Cerebellar cortex (tissue), 1 donor: ENCODE measurements at regions not wholly inside any gene's neighbourhood (a gene's known extent, or its start where the extent isn't known, plus 50 kb on each side); places are given as distances from the start of the nearest gene placed in this dataset.

Source experiments
- DNase-seq: peaks from one replicate; pipeline ENCODE4 v3.0.0-alpha.2; 2015; ENCODE audit warnings: low spot score

DNA sequence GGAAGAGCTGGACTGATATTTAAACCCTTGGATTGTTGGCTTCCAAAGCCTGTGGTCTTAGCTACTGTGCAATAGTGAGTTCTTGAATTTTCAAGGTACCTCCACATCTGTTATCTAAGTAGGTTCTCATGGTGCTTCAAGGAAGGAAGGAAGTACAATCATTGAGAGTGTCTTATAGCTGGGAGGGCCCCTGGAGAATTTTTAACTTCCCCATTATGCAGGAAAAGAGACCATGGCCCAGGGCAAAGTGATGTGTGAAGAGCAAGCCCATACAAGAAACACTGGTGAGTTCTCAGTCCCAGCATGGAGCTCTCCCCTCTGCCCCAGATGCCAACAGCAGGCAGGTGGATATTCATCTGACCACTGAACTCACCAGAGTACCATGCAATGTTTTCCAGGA lies 169.0 kb upstream of the IRX6 start:
- DNase-seq: no peak

DNA sequence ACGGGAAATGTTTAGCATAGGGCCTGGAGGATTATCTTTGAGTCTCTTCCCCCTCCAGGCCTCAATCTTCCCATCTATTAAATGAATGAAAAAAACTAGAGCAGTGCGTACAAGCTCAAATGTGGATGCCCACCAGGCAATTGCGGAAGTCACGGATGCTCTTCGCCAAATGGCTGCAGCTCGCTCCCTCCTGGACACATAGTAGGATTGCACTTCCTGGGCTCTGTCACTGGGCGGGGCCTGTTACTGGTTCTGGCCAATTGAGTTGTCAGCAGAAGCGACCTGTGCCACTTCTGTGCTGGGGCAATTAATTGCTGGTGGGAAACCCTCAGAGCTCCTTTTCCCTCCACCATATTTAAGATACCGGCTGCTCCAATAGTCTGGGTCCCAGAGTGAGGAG lies 168.2 kb upstream of the IRX6 start:
- DNase-seq: no peak

DNA sequence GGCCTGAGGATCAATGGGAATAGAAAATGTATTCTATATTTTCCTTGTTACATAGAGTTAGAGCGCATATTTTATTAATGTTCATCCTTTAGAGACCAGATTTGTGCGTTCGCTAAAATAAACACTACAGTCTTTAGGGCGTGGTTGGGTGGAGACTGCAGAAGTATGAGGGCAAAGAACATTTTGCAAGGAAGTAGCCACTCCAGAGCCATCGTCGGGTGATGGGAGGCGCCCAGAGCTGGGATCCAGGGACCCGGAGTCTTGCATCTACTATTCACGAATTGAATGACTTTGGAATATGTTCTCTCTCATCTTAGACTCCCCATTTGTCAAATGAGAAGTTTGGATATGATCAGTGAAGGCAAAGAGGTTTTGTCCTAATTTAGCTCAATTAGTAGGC lies 154.2 kb upstream of the IRX6 start:
- no peak for DNase-seq

DNA sequence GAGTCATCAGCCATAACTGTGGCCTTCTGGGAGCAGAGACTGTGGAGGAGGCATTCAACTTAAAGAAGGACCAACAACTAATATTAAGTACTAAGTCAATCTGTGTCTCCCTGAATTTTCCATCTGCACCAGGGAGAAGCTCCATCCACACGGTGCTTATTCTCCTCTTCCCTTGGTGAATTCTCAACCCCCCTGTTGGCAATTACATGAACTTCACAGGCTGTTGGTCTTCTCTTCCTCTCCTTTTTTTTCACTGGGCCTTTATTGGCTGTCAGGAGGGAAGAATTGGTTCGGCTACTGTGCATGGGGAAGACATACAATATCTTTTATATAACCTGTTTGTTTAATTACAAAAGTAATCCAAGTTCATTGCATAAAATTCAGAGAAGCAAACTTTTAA lies 152.8 kb upstream of the IRX6 start:
- no peak for DNase-seq

DNA sequence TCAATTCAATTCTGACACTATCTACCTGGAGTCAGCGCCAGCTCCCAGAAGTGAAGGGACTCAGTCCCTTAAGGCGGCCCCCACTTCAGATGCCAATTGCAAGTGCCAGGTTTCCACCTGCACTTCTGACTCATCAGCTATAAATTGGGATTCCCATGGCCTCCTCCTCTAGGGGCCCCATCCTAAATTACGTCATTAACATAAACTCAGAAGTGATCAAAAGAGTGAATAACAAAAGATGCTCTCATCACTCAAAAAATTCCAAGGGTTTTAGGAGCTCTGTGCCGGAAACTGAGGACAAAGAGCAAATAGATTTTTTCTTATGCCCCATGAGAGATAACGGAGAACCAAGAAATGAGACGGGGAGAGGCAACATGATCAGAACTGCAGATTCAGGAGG lies 148.6 kb upstream of the IRX6 start:
- no peak for DNase-seq

DNA sequence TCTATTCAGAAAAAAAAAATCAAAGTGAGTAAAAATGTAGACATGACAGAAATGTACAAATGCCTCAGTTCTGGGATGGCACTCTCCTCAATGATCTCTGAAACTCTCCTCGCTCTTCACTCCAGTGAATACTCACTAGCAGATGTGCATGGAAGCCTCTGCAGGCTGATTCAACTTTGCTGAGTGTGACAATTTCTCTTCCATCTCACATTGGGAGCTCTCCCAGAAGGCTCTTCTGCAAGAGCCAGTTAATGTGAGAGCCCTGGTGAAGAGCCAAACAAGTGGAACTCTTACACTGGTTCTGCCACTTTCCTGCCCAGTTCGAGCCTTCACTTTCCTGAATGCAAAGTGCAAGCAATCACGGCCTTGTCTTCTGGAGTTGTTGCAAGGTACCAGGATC lies 147.1 kb upstream of the IRX6 start:
- no peak for DNase-seq

DNA sequence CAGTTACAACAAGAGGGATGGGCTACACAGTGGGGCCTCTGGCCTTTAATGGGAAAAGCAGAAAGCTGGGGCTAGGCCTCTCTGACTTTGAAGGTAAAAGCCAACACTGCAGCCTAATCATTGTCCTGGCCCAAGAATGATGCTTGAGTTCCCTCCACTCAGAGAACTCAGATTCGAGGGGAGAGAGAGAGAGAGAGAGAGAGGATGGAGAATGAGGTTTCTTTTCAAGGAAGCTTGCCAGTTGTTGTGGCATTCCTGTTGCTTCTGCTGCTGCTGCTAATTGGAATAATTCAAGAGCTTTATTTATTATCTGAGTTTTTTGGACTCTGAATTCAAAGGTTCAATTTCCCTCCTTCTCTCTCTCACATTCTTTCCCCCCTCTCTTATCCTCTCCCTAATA lies 144.6 kb upstream of the IRX6 start:
- no peak for DNase-seq

DNA sequence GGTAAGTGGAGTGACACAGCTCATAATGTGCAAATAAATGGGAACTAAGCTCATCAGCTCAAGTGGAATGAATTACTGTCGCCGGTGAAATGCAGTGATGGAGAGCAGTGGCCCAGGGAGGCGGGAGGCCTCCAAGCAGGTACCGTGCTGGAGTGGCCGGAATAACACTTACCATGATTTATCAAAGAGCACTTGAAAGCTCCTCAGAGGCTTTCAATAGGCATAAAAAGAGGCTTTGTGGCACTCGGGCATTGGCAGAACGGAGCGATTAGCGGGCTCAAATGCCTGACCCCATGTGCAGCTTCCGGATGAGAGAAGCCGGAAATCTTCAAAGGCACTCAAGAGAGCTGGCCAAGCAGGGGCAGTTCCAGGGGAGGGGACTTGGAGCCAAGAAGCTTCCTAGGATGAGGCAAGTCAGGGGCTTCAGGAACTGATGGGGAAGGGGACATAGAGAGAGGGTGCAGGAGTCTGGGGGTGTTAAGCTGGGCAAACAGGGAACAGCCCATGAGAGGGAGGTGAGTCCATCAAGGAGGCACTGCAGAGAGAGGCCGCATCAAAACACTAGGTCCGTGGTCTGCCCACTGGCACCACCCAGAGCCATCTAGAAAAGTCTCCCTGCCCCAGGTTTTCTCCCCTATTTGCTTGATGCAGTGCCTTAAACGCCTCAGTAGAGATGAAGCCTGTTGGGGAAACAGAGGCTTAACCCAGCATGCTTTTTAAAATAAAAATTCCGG lies 144.0 kb upstream of the IRX6 start:
- no peak for DNase-seq

DNA sequence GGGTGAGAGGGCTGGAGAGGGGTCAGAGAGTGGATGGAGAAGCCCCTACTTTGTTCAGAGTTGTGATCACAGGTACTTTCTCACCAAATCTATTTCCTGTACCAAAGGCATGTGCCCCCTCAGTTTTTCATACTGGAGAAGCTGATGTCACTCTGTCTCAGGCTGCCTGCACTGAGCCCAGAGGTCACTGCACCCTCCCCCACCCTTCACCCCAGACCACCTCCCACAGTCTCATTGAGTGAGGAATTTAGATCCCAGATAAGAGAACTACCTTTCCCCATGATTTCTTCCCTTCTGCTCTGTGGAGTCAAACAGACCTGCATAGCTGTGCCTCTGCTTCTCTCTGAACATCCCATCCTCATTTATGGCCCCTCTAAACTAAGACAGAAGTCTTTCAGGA lies 140.0 kb upstream of the IRX6 start:
- no peak for DNase-seq

DNA sequence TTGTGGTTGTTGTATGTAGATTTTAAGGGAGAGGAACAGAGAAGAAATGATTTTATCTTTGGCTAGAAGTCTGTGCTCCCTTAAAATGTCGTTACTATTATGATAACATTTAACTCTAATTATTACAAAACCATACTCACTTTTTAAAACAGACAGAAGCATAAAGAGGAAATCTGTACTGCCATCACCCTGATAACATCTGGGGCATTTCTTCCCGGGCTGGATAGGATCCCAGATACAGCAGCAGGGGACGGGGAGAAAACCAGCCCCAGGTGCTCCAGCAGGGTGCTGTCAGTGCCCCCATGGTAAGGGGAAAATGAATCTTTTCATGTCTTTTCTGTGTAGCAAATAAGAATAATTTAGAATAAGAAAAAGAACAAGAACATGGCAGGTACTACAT lies 139.4 kb upstream of the IRX6 start:
- no peak for DNase-seq

DNA sequence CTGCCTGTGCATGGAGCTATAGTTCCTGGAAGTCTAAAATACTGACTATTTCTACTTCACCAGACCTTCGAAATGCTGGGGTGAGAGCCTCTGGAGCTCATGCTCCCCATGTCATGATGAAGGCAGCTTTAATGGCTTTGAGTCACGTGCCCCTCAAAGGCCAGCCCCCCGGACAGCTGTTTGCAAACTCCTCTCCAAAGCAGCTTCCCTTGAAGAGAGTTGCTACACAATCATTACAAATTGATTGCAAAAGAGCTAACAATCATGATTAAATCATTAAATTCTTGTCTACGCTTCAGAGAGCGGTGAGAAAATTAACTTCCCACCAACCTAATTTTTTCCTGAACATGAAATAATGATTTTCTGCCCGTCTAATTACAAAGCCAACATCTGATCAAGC lies 134.8 kb upstream of the IRX6 start:
- no peak for DNase-seq

DNA sequence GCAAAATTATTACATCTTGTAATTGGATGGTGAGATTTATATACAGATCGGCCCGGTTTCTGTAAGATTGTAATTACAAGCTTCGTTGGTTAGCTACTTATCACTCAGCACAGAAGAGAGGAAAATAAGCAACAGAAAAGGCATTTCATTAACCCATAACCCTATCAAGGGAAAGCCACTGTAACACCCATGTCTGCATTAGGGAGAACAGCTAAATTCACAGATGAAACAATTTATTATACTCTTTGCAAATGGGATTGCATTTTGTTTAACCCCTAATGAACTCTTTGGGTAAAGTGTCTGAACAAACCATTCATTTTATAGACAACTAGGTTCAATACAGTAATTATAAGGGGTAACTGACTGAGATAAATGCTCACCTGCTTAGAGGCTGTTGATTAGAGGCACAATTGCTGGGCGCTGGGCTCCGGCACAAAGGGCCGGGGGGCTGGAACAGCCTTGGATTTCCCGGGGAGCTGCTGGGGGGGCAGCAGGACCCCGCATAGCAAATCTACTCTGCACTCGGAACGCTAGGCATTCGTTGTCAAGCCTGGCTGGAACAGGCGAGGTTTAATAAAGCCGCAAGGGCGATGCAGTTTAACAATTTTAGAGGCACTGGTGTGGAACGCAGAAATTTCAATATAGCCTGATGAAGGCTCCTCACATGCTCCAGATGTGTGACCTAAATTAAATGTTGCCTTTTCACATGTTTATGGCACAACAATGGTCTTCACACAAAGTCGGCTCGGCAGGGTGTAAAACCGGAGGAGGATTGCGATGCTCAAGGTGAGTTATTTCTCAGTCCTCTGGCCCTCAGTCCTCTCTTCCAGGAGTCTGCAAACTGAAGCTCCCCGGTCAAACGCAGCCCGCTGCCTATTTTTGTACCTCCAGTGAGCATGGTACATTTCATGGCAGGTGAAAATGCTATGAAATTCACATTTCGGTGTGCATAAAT lies 134.0 kb upstream of the IRX6 start:
- DNase-seq: no peak

DNA sequence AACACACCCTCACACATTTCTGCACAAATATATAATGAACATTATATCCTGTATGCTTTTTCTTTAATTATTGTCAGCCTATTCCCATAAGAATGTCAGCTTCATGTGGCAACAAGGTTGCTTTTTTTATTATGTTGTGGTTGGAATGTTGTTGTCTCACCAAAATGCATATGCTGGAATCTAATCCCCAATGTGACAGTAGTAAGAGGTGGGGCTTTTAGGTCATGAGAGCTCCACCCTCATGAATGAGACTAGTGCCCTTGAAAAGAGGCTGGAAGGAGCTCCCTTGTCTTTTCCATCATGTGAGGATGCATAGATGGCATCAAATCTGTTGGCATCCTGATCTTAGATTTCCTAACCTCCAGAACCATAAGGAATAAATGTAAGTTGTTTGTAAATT lies 131.3 kb upstream of the IRX6 start:
- no peak for DNase-seq

DNA sequence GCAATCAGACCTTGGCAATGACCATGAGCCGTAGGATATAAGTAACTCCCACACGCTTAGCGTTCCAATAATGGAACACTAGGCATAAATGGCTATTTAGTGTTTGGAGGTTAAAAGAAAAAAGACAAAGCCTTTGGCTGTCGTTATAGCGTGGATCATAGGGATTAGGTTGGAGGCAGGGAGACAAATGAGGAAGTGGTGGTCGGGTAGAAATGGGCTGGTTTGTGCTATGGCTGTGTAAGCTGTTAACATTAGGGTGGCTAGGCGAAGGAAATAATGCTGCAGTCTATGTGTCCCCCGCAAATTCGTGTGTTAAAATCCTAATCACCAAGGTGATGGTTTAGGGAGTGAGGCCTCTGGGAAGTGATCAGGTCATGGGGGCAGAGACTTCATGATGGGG lies 120.4 kb upstream of the IRX6 start:
- no peak for DNase-seq

DNA sequence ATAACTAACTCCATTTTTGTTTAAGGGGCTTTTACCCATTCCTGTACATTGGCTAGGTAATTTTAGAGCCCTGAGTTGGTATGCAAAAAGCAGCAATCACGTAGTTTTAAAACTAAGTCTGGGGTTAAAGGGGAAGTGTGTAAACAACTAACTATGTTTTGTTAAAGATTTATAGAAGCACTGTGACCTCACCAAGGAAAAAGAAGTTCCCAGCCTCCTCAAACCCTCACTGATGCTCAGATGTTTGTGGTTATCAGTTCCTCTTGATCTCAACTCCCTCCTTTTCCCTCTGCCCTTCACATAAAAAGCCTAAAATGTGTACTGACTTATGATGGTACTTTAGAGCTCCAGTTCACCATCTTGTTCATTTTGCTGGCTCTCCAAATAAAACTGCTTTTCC lies 119.9 kb upstream of the IRX6 start:
- DNase-seq: no peak

DNA sequence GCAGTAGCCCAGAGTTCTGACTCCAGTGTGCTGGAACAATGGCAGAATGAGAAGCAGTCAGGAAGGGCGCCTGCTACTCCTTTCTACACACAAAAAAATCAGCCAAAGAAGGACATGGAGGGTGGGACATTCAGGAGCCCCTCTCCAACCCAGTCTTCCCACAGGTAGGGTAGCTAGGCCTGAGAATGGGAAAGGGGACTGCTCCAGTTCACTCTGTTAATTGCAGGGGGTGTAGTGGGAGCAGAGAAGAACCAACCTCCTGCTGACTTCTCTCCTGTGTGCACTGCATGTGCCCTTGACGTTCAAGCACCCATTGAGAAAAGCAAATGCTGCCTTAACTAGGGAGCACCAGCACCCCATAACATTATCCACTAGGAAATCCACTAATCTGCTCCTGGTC lies 119.1 kb upstream of the IRX6 start:
- no peak for DNase-seq

DNA sequence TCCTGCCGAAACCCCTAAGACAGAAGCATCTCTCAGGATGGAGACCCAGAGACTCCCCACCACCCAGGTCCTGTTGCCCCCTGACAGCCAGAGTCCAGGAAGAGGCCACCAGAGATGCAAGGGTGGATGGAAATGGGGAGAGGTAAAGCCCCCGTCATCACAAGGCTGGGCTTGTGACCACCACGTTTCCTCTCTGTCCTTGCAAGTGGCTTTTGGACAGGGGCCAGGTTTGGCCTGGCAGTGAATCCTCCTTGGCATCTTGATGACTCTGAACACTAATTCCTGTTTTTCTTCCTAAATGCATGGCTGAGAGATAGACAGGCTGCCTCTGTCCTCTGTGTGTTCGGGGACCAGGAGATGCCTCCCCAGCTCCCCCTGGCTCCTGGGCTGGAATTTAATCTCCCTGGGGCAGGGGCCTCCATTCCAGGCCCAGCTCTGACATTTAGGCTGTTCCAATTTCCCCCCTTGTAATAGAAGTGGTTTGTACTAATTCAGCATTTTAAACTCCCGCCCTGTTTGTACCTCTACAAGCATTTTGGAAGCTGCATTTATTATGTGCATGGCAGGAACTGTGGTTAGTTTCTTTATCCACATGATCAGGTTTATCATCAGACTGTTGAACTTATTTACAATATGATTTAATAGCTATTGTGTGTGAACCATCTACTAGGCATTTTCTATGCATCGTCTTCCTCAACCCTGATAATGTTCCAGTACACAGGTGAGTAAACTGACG lies 116.1 kb upstream of the IRX6 start:
- peak; percentile 0 for DNase-seq

DNA sequence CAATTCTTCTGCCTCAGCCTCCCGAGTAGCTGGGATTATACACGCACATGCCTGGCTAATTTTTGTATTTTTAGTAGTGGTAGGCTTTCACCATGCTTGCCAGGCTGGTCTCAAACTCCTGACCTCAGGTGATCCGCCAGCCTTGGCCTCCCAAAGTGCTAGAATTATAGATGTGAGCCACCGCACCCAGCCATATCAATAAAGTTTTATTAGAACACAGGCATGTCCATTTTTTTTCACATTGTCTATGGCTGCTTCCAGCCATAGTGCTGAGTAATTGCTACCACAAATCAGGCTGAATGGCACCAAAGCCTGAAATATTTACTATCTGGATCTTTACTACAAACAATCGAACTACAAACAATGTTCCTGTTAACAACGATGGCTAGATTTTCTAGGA lies 114.4 kb upstream of the IRX6 start:
- DNase-seq: no peak

DNA sequence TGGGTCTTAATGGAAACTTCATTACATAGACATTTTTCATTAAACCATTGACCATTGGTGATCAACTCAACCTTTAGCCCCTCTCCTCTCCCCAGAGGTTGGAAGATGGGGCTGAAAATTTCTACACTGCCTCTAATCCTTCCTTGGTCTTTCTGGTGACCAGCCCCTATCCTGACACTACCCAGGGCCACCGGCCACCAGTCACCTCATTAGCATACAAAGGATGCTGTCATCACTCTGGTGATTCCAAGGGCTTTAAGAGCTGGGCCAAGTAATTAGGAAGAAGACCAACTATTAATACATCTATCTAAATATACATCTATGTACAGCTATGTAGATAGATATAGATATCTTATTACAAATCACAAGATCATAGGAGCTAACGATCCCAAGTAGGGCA lies 111.2 kb upstream of the IRX6 start:
- DNase-seq: no peak

DNA sequence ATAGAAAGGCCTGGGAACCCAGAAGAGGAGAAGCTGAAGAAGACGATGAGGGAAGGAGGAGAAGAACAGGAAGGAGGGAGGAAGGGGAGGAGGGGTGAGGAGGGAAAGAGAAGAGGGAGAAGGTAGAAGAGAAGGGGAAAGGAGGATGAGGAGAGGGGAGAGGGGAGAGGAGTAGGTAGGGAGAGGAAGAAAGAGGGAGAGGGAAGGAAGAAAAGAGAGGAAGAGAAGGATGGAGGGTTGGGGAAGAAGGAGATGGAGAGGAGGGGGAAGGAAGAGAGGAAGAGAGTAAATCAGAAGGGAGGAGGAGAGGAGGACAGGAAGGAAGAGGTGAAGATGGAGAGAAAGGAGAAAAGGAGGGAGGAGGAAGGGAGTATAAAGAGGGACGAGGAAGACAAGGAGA lies 109.6 kb upstream of the IRX6 start:
- DNase-seq: no peak

DNA sequence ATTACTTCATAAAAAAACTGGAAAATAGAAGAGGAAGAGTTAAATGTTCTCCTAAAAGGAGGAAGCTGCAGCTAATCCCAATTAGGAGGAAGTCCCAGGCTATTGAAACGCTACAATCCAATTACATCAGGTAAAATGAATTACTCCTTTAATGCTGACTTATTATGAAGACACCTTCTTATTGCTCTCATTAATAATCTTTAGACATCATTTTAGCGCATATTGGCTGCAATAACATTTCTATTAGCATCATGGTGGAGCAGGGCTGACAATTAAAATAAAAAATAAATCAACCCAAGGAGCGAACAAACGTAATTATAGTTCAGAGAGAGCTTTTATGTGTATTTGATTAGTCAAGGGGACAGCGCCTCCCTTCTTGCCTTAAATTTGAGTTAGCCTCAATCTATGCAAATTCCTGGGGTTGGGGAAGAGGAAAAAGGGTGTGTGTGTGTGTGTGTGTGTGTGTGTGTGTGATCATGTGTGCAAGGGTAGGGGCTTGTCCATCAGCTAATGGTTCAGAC lies 109.0 kb upstream of the IRX6 start:
- DNase-seq: no peak

DNA sequence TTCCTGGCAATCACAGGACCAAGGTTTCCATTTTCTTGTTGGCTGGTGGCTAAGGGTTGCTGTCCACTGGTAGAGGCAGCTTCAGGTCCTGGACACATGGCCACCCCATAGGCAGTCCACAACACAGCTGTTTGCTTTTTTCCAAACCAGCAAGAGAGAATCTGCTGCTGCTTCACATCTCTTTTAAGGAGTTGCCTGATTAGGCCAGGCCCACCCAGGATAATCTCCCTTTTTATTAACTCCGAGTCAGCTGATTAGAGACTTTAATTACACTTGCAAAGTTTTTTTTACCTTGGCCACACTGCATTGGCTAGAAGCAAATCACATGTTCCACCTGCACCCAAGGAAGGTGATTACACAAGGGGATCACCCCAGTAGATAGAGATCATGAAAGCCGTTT lies 106.6 kb upstream of the IRX6 start:
- no peak for DNase-seq

DNA sequence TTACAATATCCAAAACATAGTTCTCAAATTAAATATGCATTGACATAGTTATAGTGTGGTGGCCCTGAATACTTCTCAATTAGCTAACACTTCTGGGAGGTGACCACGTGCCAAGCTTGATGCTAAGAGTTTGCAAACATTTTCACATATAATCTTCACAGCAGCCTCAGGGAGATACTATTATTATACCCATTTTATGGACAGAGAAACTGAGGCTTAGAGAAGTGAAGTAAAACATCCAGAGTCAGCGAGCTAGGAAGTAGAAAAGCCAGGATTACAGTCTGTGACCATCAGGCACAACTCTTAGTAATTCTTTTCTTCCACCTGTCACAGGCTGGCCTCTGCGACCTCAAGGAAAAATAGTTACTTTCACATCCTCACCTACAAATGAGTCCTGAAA lies 102.2 kb upstream of the IRX6 start:
- DNase-seq: no peak
